Fibroblast of lung (primary cell): ENCODE measurements at regions not wholly inside any gene's neighbourhood (a gene's known extent, or its start where the extent isn't known, plus 50 kb on each side); places are given as distances from the start of the nearest gene placed in this dataset.
"Not testable (repeated sequence)": the region's sequence is repeated elsewhere in the genome, so short reads cannot be mapped to it uniquely, and the experiment has no call there.

Experiments used
- DNase-seq, 2 donors: peaks; one replicate each; pipeline versions ENCODE4 v3.0.0 to v3.0.0-alpha.2; 2010; ENCODE audit warnings: low read depth in 2 of 2
- H2AFZ ChIP-seq: 2 replicates; pipeline ENCODE4 v1.5.1; 2012; ENCODE audit warnings: low read length, control low read depth, inconsistent platforms
- H3K27ac ChIP-seq: 2 replicates; pipeline ENCODE4 v1.5.1; 2011; ENCODE audit warnings: low read length, control low read depth; ENCODE audit not compliant: insufficient read depth
- H3K27me3 ChIP-seq: 2 replicates; pipeline ENCODE4 v1.5.1; 2011; ENCODE audit warnings: mild to moderate bottlenecking, low read length; ENCODE audit not compliant: control insufficient read depth, insufficient read depth
- H3K36me3 ChIP-seq: 2 replicates; pipeline ENCODE4 v1.5.1; 2011; ENCODE audit warnings: low read length; ENCODE audit not compliant: control insufficient read depth, insufficient read depth
- H3K4me1 ChIP-seq: 2 replicates; pipeline ENCODE4 v1.5.1; 2011; ENCODE audit warnings: low read length; ENCODE audit not compliant: control insufficient read depth, insufficient read depth; ENCODE audit errors: extremely low read depth
- H3K4me2 ChIP-seq: 2 replicates; pipeline ENCODE4 v1.5.1; 2011; ENCODE audit warnings: low read length, control low read depth; ENCODE audit not compliant: insufficient read depth; ENCODE audit errors: extremely low read depth
- H3K4me3 ChIP-seq, 4 experiments: fragments of 200-600 bp in 1 of 4; sonication (generic) in 1 of 4; replicated peaks in 1 of 4; 2 replicates each; pipeline ENCODE4 v1.5.1; 2011 to 2016; ENCODE audit warnings: low read length in 4 of 4, low read depth in 3 of 4, mild to moderate bottlenecking in 3 of 4, control low read depth in 2 of 4, inconsistent platforms in 1 of 4, mixed read lengths in 1 of 4; ENCODE audit not compliant: insufficient read depth in 1 of 4; ENCODE audit errors: control extremely low read depth in 1 of 4
- H3K79me2 ChIP-seq: 2 replicates; pipeline ENCODE4 v1.5.1; 2012; ENCODE audit warnings: mild to moderate bottlenecking, low read length, inconsistent platforms; ENCODE audit not compliant: control insufficient read depth, insufficient read depth
- H3K9ac ChIP-seq: 2 replicates; pipeline ENCODE4 v1.5.1; 2011; ENCODE audit warnings: mild to moderate bottlenecking, low read length, control low read depth; ENCODE audit not compliant: insufficient read depth
- H3K9me3 ChIP-seq: 2 replicates; pipeline ENCODE4 v1.5.1; 2012; ENCODE audit warnings: low read depth, low read length; ENCODE audit not compliant: control insufficient read depth, insufficient read depth
- H4K20me1 ChIP-seq: 2 replicates; pipeline ENCODE4 v1.5.1; 2011; ENCODE audit warnings: low read length; ENCODE audit not compliant: control insufficient read depth, insufficient read depth; ENCODE audit errors: extremely low read depth
- CTCF ChIP-seq, 2 donors: IDR thresholded peaks in 1 of 2; conservative IDR thresholded peaks in 1 of 2; 1 replicate in 1 of 2; 2 replicates in 1 of 2; pipeline ENCODE4 v1.5.1; 2011 to 2012; ENCODE audit warnings: low read length in 2 of 2, control low read depth in 1 of 2, inconsistent platforms in 1 of 2, low read depth in 1 of 2, mild to moderate bottlenecking in 1 of 2
- EZH2 ChIP-seq: IDR thresholded peaks from 2 replicates; pipeline ENCODE4 v1.5.1; 2012; ENCODE audit warnings: low read length, control low read depth, mild to moderate bottlenecking; ENCODE audit errors: missing control alignments

- H3K27me3 ChIP-seq, result no peaks in the 10 kb centered on the region
- H3K4me2 ChIP-seq, result no peak overlapping the region
Observed at GRCh38 chr11:81960443-81960842, 773.2 kb downstream of the FAM181B start.

DNA sequence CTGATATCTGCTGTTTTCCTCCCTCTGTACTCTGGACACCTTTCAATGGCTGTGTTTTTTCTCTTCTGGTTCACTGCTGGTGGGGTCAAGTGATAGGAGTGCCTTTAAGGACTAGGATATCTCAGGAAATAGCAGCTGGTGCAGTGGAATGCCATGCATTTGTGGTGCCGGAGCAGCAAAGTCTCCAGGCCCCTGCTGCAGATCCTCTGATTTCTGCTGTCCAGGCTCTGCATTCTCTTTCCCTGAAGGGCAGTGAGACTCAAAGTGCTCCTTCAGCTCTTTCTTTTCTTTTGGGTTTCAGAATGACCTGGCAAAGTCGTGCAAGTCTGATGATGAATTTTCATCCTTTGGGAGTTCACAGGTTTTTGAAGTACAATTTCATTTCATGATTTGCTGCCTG lies 774.3 kb downstream of the FAM181B start:
- Histone ChIP-seq H3K9ac (no peak overlapping the region), H2AFZ (no peak overlapping the region), H3K4me3 (no peak overlapping the region), H3K4me2 (no peak overlapping the region), H3K27ac (no peak overlapping the region), H3K36me3 (no peaks in the 10 kb centered on the region), H3K79me2 (no peaks in the 10 kb centered on the region), H3K27me3 (no peaks in the 10 kb centered on the region), H3K9me3 (no peaks in the 10 kb centered on the region), H4K20me1 (no peaks in the 10 kb centered on the region), H3K4me1 (no peaks in the 10 kb centered on the region)
- no peak for DNase-seq
- TF ChIP-seq EZH2, result no peak
- TF ChIP-seq CTCF (conservative IDR thresholded peaks at IDR 0.05 in 1 of 2, IDR thresholded peaks at IDR 0.05 in 1 of 2; ENCODE audit: low read depth in 1 of 2, low read length in 2 of 2), result no peak

More at GRCh38 chr11:81960443-81960842, 773.2 kb downstream of the FAM181B start:
- peak in 1 of 2 donors; percentile 5 for DNase-seq
- no peaks in the 10 kb centered on the region for H3K4me1 ChIP-seq
- no peak overlapping the region for H3K9ac ChIP-seq
- H3K79me2 ChIP-seq, result no peaks in the 10 kb centered on the region
- TF ChIP-seq EZH2 (no peak), CTCF (conservative IDR thresholded peaks at IDR 0.05 in 1 of 2, IDR thresholded peaks at IDR 0.05 in 1 of 2; ENCODE audit: low read depth in 1 of 2, low read length in 2 of 2) (no peak)
- H2AFZ ChIP-seq, result no peak overlapping the region
- H3K27ac ChIP-seq, result no peak overlapping the region
- no peak overlapping the region for H3K4me3 ChIP-seq
- H3K9me3 ChIP-seq, result no peaks in the 10 kb centered on the region
- no peaks in the 10 kb centered on the region for H4K20me1 ChIP-seq
- no peaks in the 10 kb centered on the region for H3K36me3 ChIP-seq

DNA sequence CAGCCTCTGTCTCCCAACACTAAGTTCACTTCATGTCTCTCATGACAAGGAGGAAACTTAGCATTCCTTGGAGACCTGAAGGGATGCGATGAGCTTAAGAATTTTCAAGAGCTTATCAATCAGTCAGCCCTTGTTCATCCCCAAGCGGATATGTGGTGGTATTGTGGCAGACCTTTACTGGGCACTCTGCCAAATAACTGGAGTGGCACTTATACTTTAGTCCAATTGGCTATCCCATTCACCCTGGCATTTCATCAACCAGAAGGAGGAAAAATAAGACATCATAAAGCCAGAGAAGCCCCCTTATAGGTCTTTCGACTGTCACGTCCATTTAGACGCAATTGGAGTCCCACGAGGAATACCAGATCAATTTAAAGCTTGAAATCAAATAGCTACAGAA lies 779.4 kb downstream of the FAM181B start:
- H3K9me3 ChIP-seq, H3K9ac ChIP-seq, H3K36me3 ChIP-seq, H3K27ac ChIP-seq, H3K79me2 ChIP-seq, H3K4me3 ChIP-seq, H3K4me1 ChIP-seq, H4K20me1 ChIP-seq, DNase-seq, H3K27me3 ChIP-seq, H2AFZ ChIP-seq, H3K4me2 ChIP-seq: not testable (repeated sequence)

GRCh38 chr11:81946831-81947230 lies 786.8 kb downstream of the FAM181B start:
- Histone ChIP-seq H3K27ac (no peak overlapping the region), H3K9me3 (no peaks in the 10 kb centered on the region), H3K27me3 (no peaks in the 10 kb centered on the region), H3K4me1 (no peaks in the 10 kb centered on the region), H3K36me3 (no peaks in the 10 kb centered on the region), H2AFZ (no peak overlapping the region), H3K4me3 (no peak overlapping the region), H3K79me2 (no peaks in the 10 kb centered on the region), H3K9ac (no peak overlapping the region), H4K20me1 (no peaks in the 10 kb centered on the region), H3K4me2 (no peak overlapping the region)
- no peak for DNase-seq
- TF ChIP-seq EZH2, result no peak
- TF ChIP-seq CTCF (conservative IDR thresholded peaks at IDR 0.05 in 1 of 2, IDR thresholded peaks at IDR 0.05 in 1 of 2; ENCODE audit: low read depth in 1 of 2, low read length in 2 of 2), result no peak
